T1000 (cell line): ENCODE measurements at regions not wholly inside any gene's neighbourhood (a gene's known extent, or its start where the extent isn't known, plus 50 kb on each side); places are given as distances from the start of the nearest gene placed in this dataset.

Source experiments
- DNase-seq: peaks from one replicate; lab custom pipeline; 2025; ENCODE audit warnings: mixed read lengths; lab: John Stamatoyannopoulos, UW

GRCh38 chr16:48946686-48947370 lies 334.8 kb downstream of the CBLN1 start:
- no peak for DNase-seq

GRCh38 chr16:48942996-48943395 lies 333.0 kb upstream of the N4BP1 start:
- no peak for DNase-seq

- DNase-seq = no peak
Measured at GRCh38 chr16:48936811-48937210, 326.8 kb upstream of the N4BP1 start.

GRCh38 chr16:48932216-48932855 lies 322.4 kb upstream of the N4BP1 start:
- DNase-seq = no peak

GRCh38 chr16:48930951-48931553 lies 321.1 kb upstream of the N4BP1 start:
- DNase-seq = no peak

- no peak for DNase-seq
Measured at GRCh38 chr16:48919791-48920190, 309.8 kb upstream of the N4BP1 start.

GRCh38 chr16:48918520-48919258 lies 308.7 kb upstream of the N4BP1 start:
- no peak for DNase-seq

GRCh38 chr16:48916566-48916965 lies 306.6 kb upstream of the N4BP1 start:
- DNase-seq = no peak

GRCh38 chr16:48914070-48914469 lies 304.1 kb upstream of the N4BP1 start:
- DNase-seq = no peak

GRCh38 chr16:48913384-48913783 lies 303.4 kb upstream of the N4BP1 start:
- DNase-seq = no peak

GRCh38 chr16:48912360-48912759 lies 302.4 kb upstream of the N4BP1 start:
- no peak for DNase-seq

- no peak for DNase-seq
Measured at GRCh38 chr16:48911700-48912099, 301.7 kb upstream of the N4BP1 start.

GRCh38 chr16:48910214-48910613 lies 300.2 kb upstream of the N4BP1 start:
- no peak for DNase-seq

- DNase-seq = no peak
Measured at GRCh38 chr16:48909231-48909630, 299.3 kb upstream of the N4BP1 start.

GRCh38 chr16:48907906-48908634 lies 298.1 kb upstream of the N4BP1 start:
- DNase-seq = no peak

- no peak for DNase-seq
Measured at GRCh38 chr16:48905632-48906505, 295.9 kb upstream of the N4BP1 start.

- DNase-seq = no peak
Measured at GRCh38 chr16:48904333-48904732, 294.4 kb upstream of the N4BP1 start.

GRCh38 chr16:48903039-48903438 lies 293.1 kb upstream of the N4BP1 start:
- no peak for DNase-seq

GRCh38 chr16:48901712-48902374 lies 291.9 kb upstream of the N4BP1 start:
- no peak for DNase-seq

- no peak for DNase-seq
Measured at GRCh38 chr16:48899500-48899899, 289.5 kb upstream of the N4BP1 start.
